ENCODE measurements at regions not wholly inside any gene's neighbourhood (a gene's known extent, or its start where the extent isn't known, plus 50 kb on each side); places are given as distances from the start of the nearest gene placed in this dataset.

- no peak for TF ChIP-seq CTCF (IDR thresholded peaks at IDR 0.05; ENCODE audit: insufficient read depth, missing control alignments)
- DNase-seq (ENCODE audit: insufficient read length, low spot score) = no peak
- FAIRE-seq = no peak
These were observed 287.1 kb upstream of the SMIM30 start for GRCh38 chr7:113405296-113406056.

- FAIRE-seq (no peak), DNase-seq (ENCODE audit: insufficient read length, low spot score) (no peak)
- peak; percentile 19 for TF ChIP-seq CTCF (IDR thresholded peaks at IDR 0.05; ENCODE audit: insufficient read depth, missing control alignments)
These were observed 285.9 kb upstream of the SMIM30 start for GRCh38 chr7:113404245-113404644.

GRCh38 chr7:113402482-113402881, 284.1 kb upstream of the SMIM30 start:
- no peak for TF ChIP-seq CTCF (IDR thresholded peaks at IDR 0.05; ENCODE audit: insufficient read depth, missing control alignments)
- DNase-seq (ENCODE audit: insufficient read length, low spot score) (no peak), FAIRE-seq (no peak)

- FAIRE-seq = no peak
- no peak for DNase-seq (ENCODE audit: insufficient read length, low spot score)
- no peak for TF ChIP-seq CTCF (IDR thresholded peaks at IDR 0.05; ENCODE audit: insufficient read depth, missing control alignments)
These were observed 283.7 kb upstream of the SMIM30 start for GRCh38 chr7:113402005-113402404.

GRCh38 chr7:113394856-113395255, 276.5 kb upstream of the SMIM30 start:
- FAIRE-seq (no peak), DNase-seq (ENCODE audit: insufficient read length, low spot score) (no peak)
- TF ChIP-seq CTCF (IDR thresholded peaks at IDR 0.05; ENCODE audit: insufficient read depth, missing control alignments) = no peak

GRCh38 chr7:113392841-113393540, 274.6 kb upstream of the SMIM30 start:
- TF ChIP-seq CTCF (IDR thresholded peaks at IDR 0.05; ENCODE audit: insufficient read depth, missing control alignments) = no peak
- FAIRE-seq (no peak), DNase-seq (ENCODE audit: insufficient read length, low spot score) (no peak)

- DNase-seq (ENCODE audit: insufficient read length, low spot score) (no peak), FAIRE-seq (no peak)
- no peak for TF ChIP-seq CTCF (IDR thresholded peaks at IDR 0.05; ENCODE audit: insufficient read depth, missing control alignments)
These were observed 274.1 kb upstream of the SMIM30 start for GRCh38 chr7:113392421-113392820.

Measured in D721Med (cell line).